Ishikawa (cell line): ENCODE measurements at regions not wholly inside any gene's neighbourhood (a gene's known extent, or its start where the extent isn't known, plus 50 kb on each side); places are given as distances from the start of the nearest gene placed in this dataset.

Experiments
- CREB1 ChIP-seq: IDR thresholded peaks from 2 replicates; pipeline ENCODE4 v1.6.1; 2012; ENCODE audit warnings: low read depth
- NFIC ChIP-seq: IDR thresholded peaks from 2 replicates; pipeline ENCODE4 v1.6.1; 2012
- RAD21 ChIP-seq: IDR thresholded peaks from 2 replicates; pipeline ENCODE4 v1.6.1; 2012; ENCODE audit warnings: low read depth
- REST ChIP-seq: IDR thresholded peaks from 2 replicates; pipeline ENCODE4 v1.6.1; 2012; ENCODE audit warnings: low read depth, mild to moderate bottlenecking
- TAF1 ChIP-seq: IDR thresholded peaks from 2 replicates; pipeline ENCODE4 v1.6.1; 2012; ENCODE audit warnings: low read depth, mild to moderate bottlenecking
- YY1 ChIP-seq: IDR thresholded peaks from 2 replicates; pipeline ENCODE4 v1.6.1; 2012; ENCODE audit warnings: low read depth
- ZBTB7A ChIP-seq: IDR thresholded peaks from 2 replicates; pipeline ENCODE4 v1.6.1; 2012; ENCODE audit warnings: low read depth

- TF ChIP-seq REST (no peak), ZBTB7A (no peak), CREB1 (no peak), TAF1 (no peak), NFIC (no peak), RAD21 (no peak), YY1 (no peak)
Observed at GRCh38 chr2:118535818-118536212, 311.6 kb downstream of the EN1 start.
